Upper lobe of left lung (tissue), 4 donors: ENCODE measurements at regions not wholly inside any gene's neighbourhood (a gene's known extent, or its start where the extent isn't known, plus 50 kb on each side); places are given as distances from the start of the nearest gene placed in this dataset.

ENCODE experiments used
- CTCF ChIP-seq, 6 experiments: fragments of 450-650 bp in 4 of 6; fragments of 200-600 bp in 2 of 6; sonication (generic) in 2 of 6; IDR thresholded peaks; one replicate each; pipeline ENCODE4 v1.5.1; 2016 to 2019; ENCODE audit warnings: antibody characterized with exemption in 6 of 6
- POLR2AphosphoS5 ChIP-seq, 2 donors: sonication (generic); formaldehyde crosslinking; IDR thresholded peaks; one replicate each; pipeline ENCODE4 v1.5.1; 2017; ENCODE audit warnings: antibody characterized with exemption in 2 of 2

GRCh38 chr2:182530636-182531035 lies 103.8 kb upstream of the PDE1A start:
- TF ChIP-seq CTCF (IDR thresholded peaks at IDR 0.05) (no peak), POLR2AphosphoS5 (IDR thresholded peaks at IDR 0.05) (no peak)
